ENCODE measurements at regions not wholly inside any gene's neighbourhood (a gene's known extent, or its start where the extent isn't known, plus 50 kb on each side); places are given as distances from the start of the nearest gene placed in this dataset.

GRCh38 chr3:156760333-156760732 is 65.8 kb upstream of the LEKR1 start:
- H3K36me3 ChIP-seq (replicated peaks; ENCODE audit: insufficient read depth, low read length): no peaks in the 10 kb centered on the region
- H3K4me3 ChIP-seq (ENCODE audit: low read length): no peak overlapping the region
- DNase-seq: peak; percentile 89
- TF ChIP-seq CTCF (IDR thresholded peaks at IDR 0.05; ENCODE audit: low read length) (no peak), EZH2phosphoT487 (IDR thresholded peaks at IDR 0.05; ENCODE audit: low read length) (no peak), EZH2 (optimal IDR thresholded peaks at IDR 0.05; ENCODE audit: low read depth, low read length) (no peak)
- no peak overlapping the region for H3K9ac ChIP-seq (ENCODE audit: low read length)
- H3K27me3 ChIP-seq (replicated peaks; ENCODE audit: insufficient read depth, low read length): no peaks in the 10 kb centered on the region
- no peak overlapping the region; the same call in 1 of the 2 replicates for H3K27ac ChIP-seq (ENCODE audit: low read length)
- H3F3A ChIP-seq (ENCODE audit: insufficient read depth, low read length): no peaks in the 10 kb centered on the region
- no peaks in the 10 kb centered on the region for H4K20me1 ChIP-seq (ENCODE audit: insufficient read depth, low read length)
- H3K4me1 ChIP-seq (ENCODE audit: low read length): peaks cover 14% of the 10 kb centered on the region
- no peaks in the 10 kb centered on the region for H3K9me3 ChIP-seq (replicated peaks; ENCODE audit: insufficient read depth, low read length)
- H3K79me2 ChIP-seq (ENCODE audit: low read length): no peaks in the 10 kb centered on the region
- H3K9me2 ChIP-seq (replicated peaks; ENCODE audit: insufficient read depth, low read length): no peaks in the 10 kb centered on the region
- H3K4me2 ChIP-seq (ENCODE audit: low read depth, low read length): 0 out of 2 replicates have a peak overlapping the region, but pooled peaks have one; percentile 3
- H2AFZ ChIP-seq (ENCODE audit: low read length): no peak overlapping the region

GRCh38 chr3:156761007-156761406 is 65.1 kb upstream of the LEKR1 start:
- Histone ChIP-seq H3F3A (ENCODE audit: insufficient read depth, low read length) (no peaks in the 10 kb centered on the region), H3K27ac (ENCODE audit: low read length) (no peak overlapping the region), H3K36me3 (replicated peaks; ENCODE audit: insufficient read depth, low read length) (no peaks in the 10 kb centered on the region), H4K20me1 (ENCODE audit: insufficient read depth, low read length) (no peaks in the 10 kb centered on the region), H3K79me2 (ENCODE audit: low read length) (no peaks in the 10 kb centered on the region), H2AFZ (ENCODE audit: low read length) (no peak overlapping the region), H3K9ac (ENCODE audit: low read length) (no peak overlapping the region), H3K4me1 (ENCODE audit: low read length) (peaks cover 14% of the 10 kb centered on the region), H3K4me3 (ENCODE audit: low read length) (no peak overlapping the region), H3K4me2 (ENCODE audit: low read depth, low read length) (no peak overlapping the region), H3K27me3 (replicated peaks; ENCODE audit: insufficient read depth, low read length) (no peaks in the 10 kb centered on the region), H3K9me2 (replicated peaks; ENCODE audit: insufficient read depth, low read length) (no peaks in the 10 kb centered on the region), H3K9me3 (replicated peaks; ENCODE audit: insufficient read depth, low read length) (no peaks in the 10 kb centered on the region)
- TF ChIP-seq EZH2phosphoT487 (IDR thresholded peaks at IDR 0.05; ENCODE audit: low read length) (no peak), CTCF (IDR thresholded peaks at IDR 0.05; ENCODE audit: low read length) (no peak), EZH2 (optimal IDR thresholded peaks at IDR 0.05; ENCODE audit: low read depth, low read length) (no peak)
- no peak for DNase-seq

GRCh38 chr3:156761713-156762451 is 64.3 kb upstream of the LEKR1 start:
- no peak for DNase-seq
- H3K79me2 ChIP-seq (ENCODE audit: low read length): no peaks in the 10 kb centered on the region
- TF ChIP-seq EZH2 (optimal IDR thresholded peaks at IDR 0.05; ENCODE audit: low read depth, low read length) (no peak), EZH2phosphoT487 (IDR thresholded peaks at IDR 0.05; ENCODE audit: low read length) (no peak), CTCF (IDR thresholded peaks at IDR 0.05; ENCODE audit: low read length) (no peak)
- H3K4me2 ChIP-seq (ENCODE audit: low read depth, low read length): no peak overlapping the region
- no peak overlapping the region for H3K9ac ChIP-seq (ENCODE audit: low read length)
- no peak overlapping the region for H3K27ac ChIP-seq (ENCODE audit: low read length)
- no peaks in the 10 kb centered on the region for H3F3A ChIP-seq (ENCODE audit: insufficient read depth, low read length)
- H3K4me1 ChIP-seq (ENCODE audit: low read length): peaks cover 14% of the 10 kb centered on the region
- H3K27me3 ChIP-seq (replicated peaks; ENCODE audit: insufficient read depth, low read length): no peaks in the 10 kb centered on the region
- H2AFZ ChIP-seq (ENCODE audit: low read length): no peak overlapping the region
- H3K9me3 ChIP-seq (replicated peaks; ENCODE audit: insufficient read depth, low read length): no peaks in the 10 kb centered on the region
- no peaks in the 10 kb centered on the region for H3K9me2 ChIP-seq (replicated peaks; ENCODE audit: insufficient read depth, low read length)
- no peaks in the 10 kb centered on the region for H4K20me1 ChIP-seq (ENCODE audit: insufficient read depth, low read length)
- H3K4me3 ChIP-seq (ENCODE audit: low read length): no peak overlapping the region
- no peaks in the 10 kb centered on the region for H3K36me3 ChIP-seq (replicated peaks; ENCODE audit: insufficient read depth, low read length)

Data from MM.1S (cell line).